ENCODE measurements at regions not wholly inside any gene's neighbourhood (a gene's known extent, or its start where the extent isn't known, plus 50 kb on each side); places are given as distances from the start of the nearest gene placed in this dataset.

- TF ChIP-seq NFE2L1 (CRISPR knock-in tag; IDR thresholded peaks at IDR 0.05) = no peak
These were observed 418.9 kb upstream of the ARGLU1 start (continued) for GRCh38 chr13:106986687-106987426.

- no peaks in the 10 kb centered on the region; the same call in 1 of the 2 replicates for H3K27me3 Mint-ChIP-seq (ENCODE audit: low read depth)
- H3K9me3 Mint-ChIP-seq = peaks cover 7% of the 10 kb centered on the region; the same call in 1 of the 2 replicates
- ATAC-seq (peak; percentile 94), DNase-seq (ENCODE audit: low spot score) (peak; percentile 16)
- H3K4me3 Mint-ChIP-seq = no peak overlapping the region
- ChIA-PET POLR2A (no interaction called here), CTCF (no interaction called here)
- H3K27ac Mint-ChIP-seq = peak overlapping the region; percentile 5
- no peak for TF ChIP-seq FOXP4 (CRISPR knock-in tag; IDR thresholded peaks at IDR 0.05)
- no peak for TF ChIP-seq GABPB1 (CRISPR knock-in tag; IDR thresholded peaks at IDR 0.05)
- no peak for TF ChIP-seq NFE2L1 (CRISPR knock-in tag; IDR thresholded peaks at IDR 0.05)
- no peak for TF ChIP-seq ZBTB43 (CRISPR knock-in tag; IDR thresholded peaks at IDR 0.05)
- no peak for TF ChIP-seq NR1H2 (CRISPR knock-in tag; IDR thresholded peaks at IDR 0.05)
- no peak for TF ChIP-seq FOXJ3 (CRISPR knock-in tag; IDR thresholded peaks at IDR 0.05; ENCODE audit: borderline replicate concordance)
- no peak for TF ChIP-seq JAZF1 (CRISPR knock-in tag; IDR thresholded peaks at IDR 0.05)
- TF ChIP-seq OVOL2 (CRISPR knock-in tag; IDR thresholded peaks at IDR 0.05; ENCODE audit: borderline replicate concordance) = no peak
- TF ChIP-seq ATF2 (CRISPR knock-in tag; IDR thresholded peaks at IDR 0.05; ENCODE audit: borderline replicate concordance, low read depth) = no peak
- 0 out of 2 replicates have a peak, but pooled peaks have one; percentile 19 for TF ChIP-seq SP1 (CRISPR knock-in tag; conservative IDR thresholded peaks at IDR 0.05)
- no peak for TF ChIP-seq FOXP1 (CRISPR knock-in tag; IDR thresholded peaks at IDR 0.05; ENCODE audit: borderline replicate concordance)
- TF ChIP-seq NFYB (CRISPR knock-in tag; conservative IDR thresholded peaks at IDR 0.05; ENCODE audit: low read depth) = no peak
- no peak for TF ChIP-seq PREB (CRISPR knock-in tag; IDR thresholded peaks at IDR 0.05; ENCODE audit: borderline replicate concordance)
- no peak for TF ChIP-seq MLX (CRISPR knock-in tag; IDR thresholded peaks at IDR 0.05)
- TF ChIP-seq SOX15 (CRISPR knock-in tag; IDR thresholded peaks at IDR 0.05) = no peak
- TF ChIP-seq GRHL2 (CRISPR knock-in tag; IDR thresholded peaks at IDR 0.05; ENCODE audit: insufficient replicate concordance, severe bottlenecking) = no peak
- no peak for TF ChIP-seq NR2C2 (CRISPR knock-in tag; IDR thresholded peaks at IDR 0.05)
- no peak for TF ChIP-seq EMX1 (CRISPR knock-in tag; IDR thresholded peaks at IDR 0.05)
- TF ChIP-seq FOXK1 (CRISPR knock-in tag; IDR thresholded peaks at IDR 0.05) = no peak
- 0 out of 2 replicates have a peak, but pooled peaks have one; percentile 57 for TF ChIP-seq AFF4 (CRISPR knock-in tag; IDR thresholded peaks at IDR 0.05; ENCODE audit: borderline replicate concordance)
- TF ChIP-seq ZNF281 (CRISPR knock-in tag; IDR thresholded peaks at IDR 0.05) = no peak
- TF ChIP-seq ZBTB21 (CRISPR knock-in tag; IDR thresholded peaks at IDR 0.05; ENCODE audit: borderline replicate concordance) = 0 out of 2 replicates have a peak, but pooled peaks have one; percentile 32
- H3K36me3 Mint-ChIP-seq = no peaks in the 10 kb centered on the region
- H3K4me1 Mint-ChIP-seq = peaks cover 22% of the 10 kb centered on the region
These were observed 418.1 kb upstream of the ARGLU1 start for GRCh38 chr13:106986033-106986484.
